ENCODE measurements at regions not wholly inside any gene's neighbourhood (a gene's known extent, or its start where the extent isn't known, plus 50 kb on each side); places are given as distances from the start of the nearest gene placed in this dataset.

- DNase-seq = no peak
- ATAC-seq = no peak
- TF ChIP-seq POLR2A (IDR thresholded peaks at IDR 0.05) (no peak), CTCF (IDR thresholded peaks at IDR 0.05) (no peak)
- intact Hi-C loops (cut with DNase I) = no loop called here
- Histone ChIP-seq H3K9me3 (no peaks in the 10 kb centered on the region), H3K27ac (no peak overlapping the region), H3K27me3 (no peaks in the 10 kb centered on the region), H3K36me3 (replicated peaks in 1 of 2; ENCODE audit: insufficient read depth in 1 of 2, low read depth in 2 of 2) (no peaks in the 10 kb centered on the region), H3K4me3 (no peak overlapping the region), H3K4me1 (no peaks in the 10 kb centered on the region)
Observed at GRCh38 chr5:20608567-20608966, 620.6 kb upstream of the CDH18 start.

- Histone ChIP-seq H3K36me3 (replicated peaks in 1 of 2; ENCODE audit: insufficient read depth in 1 of 2, low read depth in 2 of 2) (no peaks in the 10 kb centered on the region), H3K4me1 (no peaks in the 10 kb centered on the region), H3K4me3 (no peak overlapping the region), H3K27ac (no peak overlapping the region), H3K9me3 (no peaks in the 10 kb centered on the region), H3K27me3 (no peaks in the 10 kb centered on the region)
- intact Hi-C loops (cut with DNase I) = no loop called here
- WGBS, 2 donors = 52 to 61% methylated on average over 3 of the region's 3 CpGs
- TF ChIP-seq CTCF (IDR thresholded peaks at IDR 0.05) (no peak), POLR2A (IDR thresholded peaks at IDR 0.05) (no peak)
- DNase-seq (no peak), ATAC-seq (no peak)
Observed at GRCh38 chr5:20605732-20606525, 617.9 kb upstream of the CDH18 start.

- DNase-seq (no peak), ATAC-seq (no peak)
- no peaks in the 10 kb centered on the region for H3K9me3 ChIP-seq
- H3K27ac ChIP-seq = no peak overlapping the region
- WGBS, 2 donors = 62 to 63% methylated on average over 8 of the region's 8 CpGs
- no peaks in the 10 kb centered on the region for H3K36me3 ChIP-seq (replicated peaks in 1 of 2; ENCODE audit: insufficient read depth in 1 of 2, low read depth in 2 of 2)
- H3K4me3 ChIP-seq = no peak overlapping the region
- TF ChIP-seq CTCF (IDR thresholded peaks at IDR 0.05) (no peak), POLR2A (IDR thresholded peaks at IDR 0.05) (no peak)
- no peaks in the 10 kb centered on the region for H3K4me1 ChIP-seq
- H3K27me3 ChIP-seq = no peaks in the 10 kb centered on the region
- intact Hi-C loops (cut with DNase I) = no loop called here
Observed at GRCh38 chr5:20604992-20605391, 617.0 kb upstream of the CDH18 start.

GRCh38 chr5:20601678-20602100 lies 613.7 kb upstream of the CDH18 start:
- ATAC-seq = no peak
- no peak for DNase-seq
- Histone ChIP-seq H3K4me3 (no peak overlapping the region), H3K9me3 (no peaks in the 10 kb centered on the region), H3K36me3 (replicated peaks in 1 of 2; ENCODE audit: insufficient read depth in 1 of 2, low read depth in 2 of 2) (no peaks in the 10 kb centered on the region), H3K27me3 (no peaks in the 10 kb centered on the region), H3K27ac (no peak overlapping the region), H3K4me1 (no peaks in the 10 kb centered on the region)
- WGBS, 2 donors = 74 to 77% methylated on average over 4 of the region's 4 CpGs
- TF ChIP-seq POLR2A (IDR thresholded peaks at IDR 0.05) (no peak), CTCF (IDR thresholded peaks at IDR 0.05) (no peak)
- intact Hi-C loops (cut with DNase I) = no loop called here

GRCh38 chr5:20590356-20590755 lies 602.4 kb upstream of the CDH18 start:
- intact Hi-C loops (cut with DNase I) = no loop called here
- TF ChIP-seq CTCF (IDR thresholded peaks at IDR 0.05) (no peak), POLR2A (IDR thresholded peaks at IDR 0.05) (no peak)
- DNase-seq (no peak), ATAC-seq (no peak)
- Histone ChIP-seq H3K36me3 (replicated peaks in 1 of 2; ENCODE audit: insufficient read depth in 1 of 2, low read depth in 2 of 2) (no peaks in the 10 kb centered on the region), H3K4me3 (no peak overlapping the region), H3K4me1 (no peaks in the 10 kb centered on the region), H3K9me3 (no peaks in the 10 kb centered on the region), H3K27me3 (no peaks in the 10 kb centered on the region), H3K27ac (no peak overlapping the region)
- 72 to 80% methylated on average over 2 of the region's 2 CpGs for WGBS, 2 donors
